Activated T-helper 1 cell treated with anti-CD3 and anti-CD28 coated beads, Interleukin-2, amount 50 U/mL, for 16 hours (primary cell): ENCODE measurements at regions not wholly inside any gene's neighbourhood (a gene's known extent, or its start where the extent isn't known, plus 50 kb on each side); places are given as distances from the start of the nearest gene placed in this dataset.
"Not testable (repeated sequence)": the region's sequence is repeated elsewhere in the genome, so short reads cannot be mapped to it uniquely, and the experiment has no call there.

ENCODE experiments used
- DNase-seq, 2 donors: peaks; one replicate each; pipeline ENCODE4 v3.0.0-alpha.2; 2020; ENCODE audit warnings: low read depth in 1 of 2, low spot score in 1 of 2

GRCh38 chr18:59848002-59848401 lies 51.8 kb upstream of the PMAIP1 start:
- DNase-seq: no peak

- DNase-seq: not testable (repeated sequence)
Observed at GRCh38 chr18:59847491-59847846, 52.3 kb upstream of the PMAIP1 start.

- DNase-seq: no peak
Observed at GRCh38 chr18:59846814-59847490, 52.8 kb upstream of the PMAIP1 start.

GRCh38 chr18:59842947-59843346 lies 56.8 kb upstream of the PMAIP1 start:
- no peak for DNase-seq

GRCh38 chr18:59839931-59840685 lies 59.7 kb upstream of the PMAIP1 start:
- DNase-seq: no peak

GRCh38 chr18:59839246-59839645 lies 60.5 kb upstream of the PMAIP1 start:
- DNase-seq: no peak

- DNase-seq: peak; percentile 6 to 13
Observed at GRCh38 chr18:59837586-59837985, 62.2 kb upstream of the PMAIP1 start.

GRCh38 chr18:59835605-59836379 lies 64.0 kb upstream of the PMAIP1 start:
- no peak for DNase-seq

- no peak for DNase-seq
Observed at GRCh38 chr18:59834267-59834666, 65.5 kb upstream of the PMAIP1 start.

GRCh38 chr18:59833785-59834184 lies 66.0 kb upstream of the PMAIP1 start:
- DNase-seq: no peak

GRCh38 chr18:59823596-59824195 lies 76.1 kb upstream of the PMAIP1 start:
- DNase-seq: no peak

GRCh38 chr18:59822612-59823550 lies 76.9 kb upstream of the PMAIP1 start:
- no peak for DNase-seq

- no peak for DNase-seq
Observed at GRCh38 chr18:59821983-59822382, 77.8 kb upstream of the PMAIP1 start.

- no peak for DNase-seq
Observed at GRCh38 chr18:59820663-59821062, 79.1 kb upstream of the PMAIP1 start.

- no peak for DNase-seq
Observed at GRCh38 chr18:59818769-59819168, 81.0 kb upstream of the PMAIP1 start.

GRCh38 chr18:59814891-59815290 lies 84.9 kb upstream of the PMAIP1 start:
- no peak for DNase-seq

GRCh38 chr18:59813942-59814341 lies 85.9 kb upstream of the PMAIP1 start:
- no peak for DNase-seq

- DNase-seq: no peak
Observed at GRCh38 chr18:59810735-59811520, 88.9 kb upstream of the PMAIP1 start.

- DNase-seq: no peak
Observed at GRCh38 chr18:59810183-59810582, 89.6 kb upstream of the PMAIP1 start.

- DNase-seq: no peak
Observed at GRCh38 chr18:59802031-59802430, 97.8 kb upstream of the PMAIP1 start.
